HL-60 (cell line): ENCODE measurements at regions not wholly inside any gene's neighbourhood (a gene's known extent, or its start where the extent isn't known, plus 50 kb on each side); places are given as distances from the start of the nearest gene placed in this dataset.

Source experiments
- DNase-seq, 2 experiments: peaks; one replicate each; pipeline ENCODE4 v3.0.0-alpha.2; 2010 to 2020; ENCODE audit warnings: low read depth in 1 of 2, low spot score in 1 of 2
- H3K27ac ChIP-seq: fragments of 250-450 bp; sonication (Bioruptor Pico); replicated peaks from 2 replicates; pipeline ENCODE4 v1.5.1; 2020; ENCODE audit warnings: mild to moderate bottlenecking, moderate library complexity
- H3K27me3 ChIP-seq: fragments of 250-450 bp; sonication (Bioruptor Pico); 2 replicates; pipeline ENCODE4 v1.5.1; 2021; ENCODE audit warnings: mild to moderate bottlenecking, moderate library complexity; ENCODE audit not compliant: insufficient read depth, poor library complexity, severe bottlenecking
- H3K4me3 ChIP-seq: replicated peaks from 2 replicates; pipeline ENCODE4 v1.5.1; 2011; ENCODE audit warnings: mild to moderate bottlenecking, control low read depth, low read length; ENCODE audit not compliant: insufficient read depth
- CTCF ChIP-seq: IDR thresholded peaks from one replicate; pipeline ENCODE4 v1.5.1; 2011; ENCODE audit warnings: low read length, control low read depth, inconsistent platforms; ENCODE audit not compliant: insufficient read depth
- GABPA ChIP-seq: IDR thresholded peaks from 2 replicates; pipeline ENCODE4 v1.6.1; 2012; ENCODE audit warnings: low read depth
- POLR2AphosphoS5 ChIP-seq: IDR thresholded peaks from 2 replicates; pipeline ENCODE4 v1.6.1; 2012; ENCODE audit warnings: low read depth
- REST ChIP-seq: IDR thresholded peaks from 2 replicates; pipeline ENCODE4 v1.6.1; 2012; ENCODE audit warnings: low read depth; ENCODE audit not compliant: insufficient replicate concordance
- SPI1 ChIP-seq: IDR thresholded peaks from 2 replicates; pipeline ENCODE4 v1.6.1; 2012; ENCODE audit warnings: low read depth, mild to moderate bottlenecking, borderline replicate concordance

- TF ChIP-seq GABPA, result no peak
- TF ChIP-seq CTCF, result no peak
- TF ChIP-seq SPI1, result no peak
- no peak for TF ChIP-seq POLR2AphosphoS5
- no peak for TF ChIP-seq REST
- Histone ChIP-seq H3K4me3 (no peak overlapping the region), H3K27me3 (no peaks in the 10 kb centered on the region), H3K27ac (no peak overlapping the region)
- DNase-seq, result no peak
Observed at GRCh38 chr5:8135742-8136141, 266.8 kb downstream of the MTRR start.

GRCh38 chr5:8136271-8136670 lies 267.3 kb downstream of the MTRR start:
- Histone ChIP-seq H3K27me3 (no peaks in the 10 kb centered on the region), H3K27ac (no peak overlapping the region), H3K4me3 (no peak overlapping the region)
- TF ChIP-seq POLR2AphosphoS5 (no peak), GABPA (no peak), REST (no peak), SPI1 (no peak), CTCF (no peak)
- no peak for DNase-seq

- DNase-seq, result no peak
- H3K27ac ChIP-seq, result no peak overlapping the region
- TF ChIP-seq SPI1, result no peak
- no peak for TF ChIP-seq POLR2AphosphoS5
- no peak for TF ChIP-seq GABPA
- no peak for TF ChIP-seq REST
- TF ChIP-seq CTCF, result no peak
- no peaks in the 10 kb centered on the region for H3K27me3 ChIP-seq
- H3K4me3 ChIP-seq, result no peak overlapping the region
Observed at GRCh38 chr5:8137941-8138550, 269.1 kb downstream of the MTRR start.
